HG03558 (cell line): ENCODE measurements at regions not wholly inside any gene's neighbourhood (a gene's known extent, or its start where the extent isn't known, plus 50 kb on each side); places are given as distances from the start of the nearest gene placed in this dataset.

Experiments used
- ATAC-seq: cut with Tn5 transposase; IDR thresholded peaks from one replicate; pipeline ENCODE4 v1.9.1; 2021; ENCODE audit warnings: moderate number of reproducible peaks; ENCODE audit not compliant: unreplicated experiment; ENCODE audit errors: extremely low read depth

- no peak for ATAC-seq
Measured at GRCh38 chr5:133838286-133838685, 130.1 kb downstream of the C5orf15 start.

GRCh38 chr5:133831491-133832224 lies 136.8 kb downstream of the C5orf15 start:
- no peak for ATAC-seq

GRCh38 chr5:133830911-133831310 lies 137.5 kb downstream of the C5orf15 start:
- no peak for ATAC-seq

- no peak for ATAC-seq
Measured at GRCh38 chr5:133830281-133830680, 138.1 kb downstream of the C5orf15 start.

- ATAC-seq, result no peak
Measured at GRCh38 chr5:133829786-133830185, 138.6 kb downstream of the C5orf15 start.

- ATAC-seq, result no peak
Measured at GRCh38 chr5:133828722-133829121, 139.7 kb downstream of the C5orf15 start.

- no peak for ATAC-seq
Measured at GRCh38 chr5:133827830-133828229, 140.6 kb downstream of the C5orf15 start.

- ATAC-seq, result no peak
Measured at GRCh38 chr5:133827011-133827410, 141.4 kb downstream of the C5orf15 start.

- no peak for ATAC-seq
Measured at GRCh38 chr5:133825631-133826289, 142.7 kb downstream of the C5orf15 start.

GRCh38 chr5:133824661-133825254 lies 143.7 kb downstream of the C5orf15 start:
- peak; percentile 60 for ATAC-seq

GRCh38 chr5:133821889-133822288 lies 146.5 kb downstream of the C5orf15 start:
- ATAC-seq, result no peak

- no peak for ATAC-seq
Measured at GRCh38 chr5:133821311-133821741, 147.1 kb downstream of the C5orf15 start.

- no peak for ATAC-seq
Measured at GRCh38 chr5:133820507-133820906, 147.9 kb downstream of the C5orf15 start.

- ATAC-seq, result no peak
Measured at GRCh38 chr5:133819977-133820471, 148.4 kb downstream of the C5orf15 start.

- ATAC-seq, result no peak
Measured at GRCh38 chr5:133818869-133819600, 149.4 kb downstream of the C5orf15 start.

GRCh38 chr5:133818031-133818431 lies 150.4 kb downstream of the C5orf15 start:
- ATAC-seq, result no peak

- ATAC-seq, result no peak
Measured at GRCh38 chr5:133817456-133817855, 151.0 kb downstream of the C5orf15 start.

GRCh38 chr5:133816791-133817190 lies 151.6 kb downstream of the C5orf15 start:
- ATAC-seq, result no peak

GRCh38 chr5:133814152-133814551 lies 154.3 kb downstream of the C5orf15 start:
- ATAC-seq, result no peak

GRCh38 chr5:133811168-133811567 lies 157.3 kb downstream of the C5orf15 start:
- ATAC-seq, result no peak

- ATAC-seq, result no peak
Measured at GRCh38 chr5:133809801-133810200, 158.6 kb downstream of the C5orf15 start.
